Activated B cell treated with CpG ODN at 0.5 μM for 24 hours (primary cell): ENCODE measurements at regions not wholly inside any gene's neighbourhood (a gene's known extent, or its start where the extent isn't known, plus 50 kb on each side); places are given as distances from the start of the nearest gene placed in this dataset.

ENCODE experiments used
- ATAC-seq: fragments of 200-7000 bp; cut with Tn5 transposase; one replicate; pipeline ENCODE4 v1.10.0; 2021; ENCODE audit warnings: low read depth, mild to moderate bottlenecking, moderate library complexity
- CTCF ChIA-PET: fragments of 350-600 bp; sonication (Branson Sonifier 250); formaldehyde crosslinking; loops from one replicate; lab custom pipeline; 2021; ENCODE audit warnings: antibody characterized with exemption; lab: Charles Lee
- POLR2A ChIA-PET: fragments of 350-600 bp; sonication (Branson Sonifier 250); formaldehyde crosslinking; loops from one replicate; lab custom pipeline; 2021; ENCODE audit warnings: antibody characterized with exemption; lab: Charles Lee
- DNase-seq: peaks from one replicate; pipeline ENCODE4 v3.0.0; 2022
- H3K27ac Mint-ChIP-seq: one replicate; pipeline ENCODE4 v1.8.0; 2020; ENCODE audit warnings: mixed read lengths
- H3K27me3 Mint-ChIP-seq: one replicate; pipeline ENCODE4 v1.8.0; 2021; ENCODE audit warnings: mixed read lengths
- H3K36me3 Mint-ChIP-seq: one replicate; pipeline ENCODE4 v1.8.0; 2021; ENCODE audit warnings: low read depth, mixed read lengths
- H3K4me1 Mint-ChIP-seq: one replicate; pipeline ENCODE4 v1.8.0; 2021; ENCODE audit warnings: mixed read lengths
- H3K4me3 Mint-ChIP-seq: one replicate; pipeline ENCODE4 v1.8.0; 2020; ENCODE audit warnings: mild to moderate bottlenecking, mixed read lengths
- H3K9me3 Mint-ChIP-seq: one replicate; pipeline ENCODE4 v1.8.0; 2020; ENCODE audit warnings: mixed read lengths
- intact Hi-C: fragments of 100-400 bp; cut with micrococcal nuclease; formaldehyde crosslinking; loops from one replicate; pipeline ENCODE4 v1.15.1; 2024
- TF ChIP-seq, protein P1 (sequence below): fragments of 200-600 bp; IDR thresholded peaks from one replicate; pipeline ENCODE4 v1.8.0; 2022; ENCODE audit warnings: antibody characterized with exemption, mild to moderate bottlenecking

DNA sequence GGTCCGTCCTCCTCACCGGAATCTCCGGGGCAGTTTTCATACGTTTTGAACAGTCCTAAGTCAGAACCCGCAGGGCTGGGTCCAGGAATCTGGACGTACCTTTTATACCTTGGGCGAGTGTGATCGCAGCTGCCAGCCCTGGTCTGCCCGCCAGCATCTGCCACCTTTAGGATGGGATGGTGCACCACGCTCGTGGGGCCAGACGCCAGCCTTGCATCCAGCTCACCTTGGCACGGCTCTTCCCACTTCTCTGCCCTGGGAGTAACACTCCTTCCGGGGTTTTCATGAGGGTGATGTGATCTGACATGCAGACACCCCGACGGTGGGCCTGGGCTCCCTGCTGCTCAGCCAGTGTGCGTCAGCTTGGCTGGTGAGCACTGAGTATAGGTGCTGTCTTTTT lies 66.6 kb upstream of the ZNF469 start:
- Mint-ChIP-seq H3K4me3 (no peak overlapping the region), H3K27ac (no peak overlapping the region), H3K4me1 (no peaks in the 10 kb centered on the region), H3K36me3 (no peaks in the 10 kb centered on the region), H3K9me3 (peaks cover 5% of the 10 kb centered on the region), H3K27me3 (peaks cover 5% of the 10 kb centered on the region)
- TF ChIP-seq, protein P1, sequence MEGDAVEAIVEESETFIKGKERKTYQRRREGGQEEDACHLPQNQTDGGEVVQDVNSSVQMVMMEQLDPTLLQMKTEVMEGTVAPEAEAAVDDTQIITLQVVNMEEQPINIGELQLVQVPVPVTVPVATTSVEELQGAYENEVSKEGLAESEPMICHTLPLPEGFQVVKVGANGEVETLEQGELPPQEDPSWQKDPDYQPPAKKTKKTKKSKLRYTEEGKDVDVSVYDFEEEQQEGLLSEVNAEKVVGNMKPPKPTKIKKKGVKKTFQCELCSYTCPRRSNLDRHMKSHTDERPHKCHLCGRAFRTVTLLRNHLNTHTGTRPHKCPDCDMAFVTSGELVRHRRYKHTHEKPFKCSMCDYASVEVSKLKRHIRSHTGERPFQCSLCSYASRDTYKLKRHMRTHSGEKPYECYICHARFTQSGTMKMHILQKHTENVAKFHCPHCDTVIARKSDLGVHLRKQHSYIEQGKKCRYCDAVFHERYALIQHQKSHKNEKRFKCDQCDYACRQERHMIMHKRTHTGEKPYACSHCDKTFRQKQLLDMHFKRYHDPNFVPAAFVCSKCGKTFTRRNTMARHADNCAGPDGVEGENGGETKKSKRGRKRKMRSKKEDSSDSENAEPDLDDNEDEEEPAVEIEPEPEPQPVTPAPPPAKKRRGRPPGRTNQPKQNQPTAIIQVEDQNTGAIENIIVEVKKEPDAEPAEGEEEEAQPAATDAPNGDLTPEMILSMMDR, result no peak
- ChIA-PET POLR2A (no interaction called here), CTCF (no interaction called here)
- intact Hi-C loops, result no loop called here
- DNase-seq (no peak), ATAC-seq (no peak)

DNA sequence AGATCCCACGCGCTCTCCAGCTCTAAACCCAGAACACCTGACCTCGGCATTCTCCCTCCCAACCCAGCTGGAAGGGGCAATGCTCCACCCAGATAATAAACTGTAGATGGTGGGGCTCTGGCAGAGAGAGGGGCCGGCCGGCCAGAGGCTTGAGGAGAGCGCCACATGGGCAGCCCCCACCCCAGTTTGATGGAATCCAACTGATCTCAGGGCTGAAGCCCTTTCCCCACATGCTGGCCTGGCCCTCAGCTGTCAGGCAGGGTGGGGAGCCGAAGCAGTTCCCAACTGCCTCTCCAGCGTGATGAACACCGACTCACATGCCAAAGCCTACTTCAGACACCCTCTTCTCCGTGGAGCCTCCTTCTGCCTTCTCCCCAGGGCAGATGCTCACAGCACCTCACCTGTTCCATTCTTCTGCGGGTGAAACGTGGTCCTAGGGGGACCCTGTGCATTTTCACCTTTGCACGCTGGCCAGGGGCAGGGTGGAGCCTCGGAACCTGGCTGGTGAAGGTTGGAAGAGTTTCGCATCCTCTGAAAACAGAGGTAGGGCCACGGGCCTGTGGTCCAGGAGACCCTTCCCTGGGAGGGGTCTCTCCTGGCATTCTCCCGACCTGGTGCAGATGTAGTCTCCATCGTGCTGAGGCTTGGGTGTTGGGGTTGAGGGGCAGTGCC lies 65.7 kb upstream of the ZNF469 start:
- H3K4me1 Mint-ChIP-seq, result no peaks in the 10 kb centered on the region
- no peak for DNase-seq
- POLR2A ChIA-PET, result no interaction called here
- intact Hi-C loops, result no loop called here
- TF ChIP-seq, protein P1, result no peak
- CTCF ChIA-PET, result no interaction called here
- peaks cover 5% of the 10 kb centered on the region for H3K27me3 Mint-ChIP-seq
- peaks cover 5% of the 10 kb centered on the region for H3K9me3 Mint-ChIP-seq
- H3K4me3 Mint-ChIP-seq, result no peak overlapping the region
- H3K27ac Mint-ChIP-seq, result no peak overlapping the region
- no peak for ATAC-seq
- no peaks in the 10 kb centered on the region for H3K36me3 Mint-ChIP-seq

DNA sequence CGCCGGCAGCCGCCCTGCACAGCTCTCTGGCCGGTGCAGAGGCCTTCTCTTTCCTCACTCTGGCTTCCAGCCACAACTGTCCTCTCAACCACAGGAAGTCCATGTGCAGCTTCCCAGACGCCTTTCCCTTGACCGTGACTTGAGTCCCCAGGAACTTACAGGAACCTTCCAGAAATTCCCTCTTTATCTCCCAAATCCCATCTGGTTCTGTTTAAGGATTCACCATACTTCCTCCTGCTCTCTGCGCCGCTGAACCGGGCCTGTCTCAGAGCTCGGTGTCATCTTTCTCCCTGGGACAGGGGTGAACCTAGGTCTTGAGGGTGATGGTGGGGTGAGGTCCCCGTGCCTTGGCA lies 65.2 kb upstream of the ZNF469 start:
- Mint-ChIP-seq H3K27me3 (peaks cover 5% of the 10 kb centered on the region), H3K36me3 (no peaks in the 10 kb centered on the region), H3K4me1 (no peaks in the 10 kb centered on the region), H3K9me3 (peaks cover under 1% of the 10 kb centered on the region), H3K27ac (no peak overlapping the region), H3K4me3 (no peak overlapping the region)
- ChIA-PET POLR2A (no interaction called here), CTCF (no interaction called here)
- intact Hi-C loops, result no loop called here
- DNase-seq (no peak), ATAC-seq (no peak)
- TF ChIP-seq, protein P1, result no peak

DNA sequence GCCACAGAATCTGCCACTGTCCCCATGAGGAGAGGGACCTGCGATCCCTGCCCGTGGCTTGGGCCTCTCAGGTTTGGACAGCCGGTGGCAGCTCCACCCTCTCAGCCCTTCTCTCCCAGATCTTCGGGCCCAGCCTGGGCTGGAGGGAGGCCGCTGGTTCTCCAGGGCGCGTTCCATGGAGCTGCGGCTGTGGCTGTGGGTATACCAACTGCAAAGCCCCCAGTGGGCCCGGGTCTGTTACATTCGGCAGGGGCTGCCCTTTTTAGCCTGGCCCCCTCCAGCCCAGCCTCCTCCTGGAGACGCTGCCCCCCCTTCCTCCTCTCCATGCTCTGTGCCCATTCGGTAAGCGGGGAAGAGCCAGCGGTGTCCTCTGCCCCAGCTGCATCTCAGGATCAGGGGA lies 64.7 kb upstream of the ZNF469 start:
- ATAC-seq (no peak), DNase-seq (no peak)
- Mint-ChIP-seq H3K4me3 (no peak overlapping the region), H3K27me3 (peaks cover 5% of the 10 kb centered on the region), H3K9me3 (no peaks in the 10 kb centered on the region), H3K36me3 (no peaks in the 10 kb centered on the region), H3K4me1 (no peaks in the 10 kb centered on the region), H3K27ac (no peak overlapping the region)
- intact Hi-C loops, result no loop called here
- TF ChIP-seq, protein P1, result no peak
- ChIA-PET CTCF (no interaction called here), POLR2A (no interaction called here)

DNA sequence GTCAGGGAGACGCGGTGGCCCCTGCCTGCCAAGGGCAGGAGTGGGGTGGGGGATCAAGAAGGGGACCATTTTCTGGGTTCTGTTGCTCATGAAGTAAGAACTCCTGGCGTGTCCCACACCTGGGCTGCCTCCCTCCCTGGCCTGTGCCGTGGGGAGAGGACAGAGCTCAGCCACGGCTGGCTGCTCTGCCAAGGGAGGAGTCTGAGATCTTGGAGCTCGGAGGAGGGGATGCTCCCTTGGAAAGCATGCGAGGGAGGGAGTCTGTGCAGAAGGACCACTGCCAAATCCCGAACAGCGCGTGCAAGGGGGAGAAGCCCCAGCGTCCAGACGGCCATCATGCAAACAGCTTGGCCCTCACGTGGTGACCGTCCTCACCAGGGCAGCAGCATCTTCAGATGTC lies 64.2 kb upstream of the ZNF469 start:
- ATAC-seq (no peak), DNase-seq (no peak)
- Mint-ChIP-seq H3K27me3 (peaks cover 5% of the 10 kb centered on the region), H3K4me1 (no peaks in the 10 kb centered on the region), H3K36me3 (no peaks in the 10 kb centered on the region), H3K9me3 (no peaks in the 10 kb centered on the region), H3K4me3 (no peak overlapping the region), H3K27ac (no peak overlapping the region)
- CTCF ChIA-PET, result no interaction called here
- POLR2A ChIA-PET, result no interaction called here
- intact Hi-C loops, result no loop called here
- TF ChIP-seq, protein P1, result no peak
